HEK293 (cell line): ENCODE measurements at regions not wholly inside any gene's neighbourhood (a gene's known extent, or its start where the extent isn't known, plus 50 kb on each side); places are given as distances from the start of the nearest gene placed in this dataset.

Experiments
- SP2 ChIP-seq: fragments of 450-650 bp; formaldehyde crosslinking; IDR thresholded peaks from 2 replicates; pipeline ENCODE4 v1.5.1; 2016; ENCODE audit warnings: missing biosample characterization, missing genetic modification characterization
- ZNF239 ChIP-seq: fragments of 450-650 bp; formaldehyde crosslinking; IDR thresholded peaks from 2 replicates; pipeline ENCODE4 v1.5.1; 2016; ENCODE audit warnings: missing biosample characterization, missing genetic modification characterization
- ZNF274 ChIP-seq, 2 experiments: fragments of 200-500 bp in 1 of 2; fragments of 450-650 bp in 1 of 2; sonication (Bioruptor generic) in 1 of 2; formaldehyde crosslinking in 1 of 2; IDR thresholded peaks; 2 replicates each; pipeline versions ENCODE4 v1.5.1 to v1.6.1; 2014 to 2016; ENCODE audit warnings: borderline replicate concordance in 1 of 2, inconsistent platforms in 1 of 2, low read length in 1 of 2, missing biosample characterization in 1 of 2, missing genetic modification characterization in 1 of 2
- ZNF416 ChIP-seq: fragments of 450-650 bp; formaldehyde crosslinking; IDR thresholded peaks from 2 replicates; pipeline ENCODE4 v1.5.1; 2016; ENCODE audit warnings: missing biosample characterization, missing genetic modification characterization
- TF ChIP-seq, protein P1 (sequence below): fragments of 450-650 bp; formaldehyde crosslinking; IDR thresholded peaks from 2 replicates; pipeline ENCODE4 v1.5.1; 2016; ENCODE audit warnings: missing biosample characterization, missing genetic modification characterization

DNA sequence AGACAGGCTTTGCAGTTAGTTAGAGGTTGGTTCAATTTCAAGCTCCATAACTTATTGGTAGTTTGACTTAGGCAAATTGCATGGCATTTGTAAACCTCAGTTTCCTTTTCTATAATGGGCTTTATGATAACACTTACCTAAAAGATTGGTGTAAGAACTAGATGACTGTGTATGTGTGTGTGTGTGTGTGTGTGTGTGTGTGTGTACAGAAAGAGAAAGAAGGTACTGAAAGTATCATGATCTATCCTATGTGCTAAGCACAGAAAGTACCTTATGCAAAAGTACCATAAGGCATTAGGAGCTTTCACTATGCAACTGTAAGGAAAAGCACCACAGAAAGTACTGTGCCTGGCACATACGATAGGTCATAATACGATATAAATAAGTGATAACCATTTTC is 304.3 kb upstream of the KITLG start:
- TF ChIP-seq ZNF416 (tag by site-specific recombination), result no peak
- TF ChIP-seq, protein P1, sequence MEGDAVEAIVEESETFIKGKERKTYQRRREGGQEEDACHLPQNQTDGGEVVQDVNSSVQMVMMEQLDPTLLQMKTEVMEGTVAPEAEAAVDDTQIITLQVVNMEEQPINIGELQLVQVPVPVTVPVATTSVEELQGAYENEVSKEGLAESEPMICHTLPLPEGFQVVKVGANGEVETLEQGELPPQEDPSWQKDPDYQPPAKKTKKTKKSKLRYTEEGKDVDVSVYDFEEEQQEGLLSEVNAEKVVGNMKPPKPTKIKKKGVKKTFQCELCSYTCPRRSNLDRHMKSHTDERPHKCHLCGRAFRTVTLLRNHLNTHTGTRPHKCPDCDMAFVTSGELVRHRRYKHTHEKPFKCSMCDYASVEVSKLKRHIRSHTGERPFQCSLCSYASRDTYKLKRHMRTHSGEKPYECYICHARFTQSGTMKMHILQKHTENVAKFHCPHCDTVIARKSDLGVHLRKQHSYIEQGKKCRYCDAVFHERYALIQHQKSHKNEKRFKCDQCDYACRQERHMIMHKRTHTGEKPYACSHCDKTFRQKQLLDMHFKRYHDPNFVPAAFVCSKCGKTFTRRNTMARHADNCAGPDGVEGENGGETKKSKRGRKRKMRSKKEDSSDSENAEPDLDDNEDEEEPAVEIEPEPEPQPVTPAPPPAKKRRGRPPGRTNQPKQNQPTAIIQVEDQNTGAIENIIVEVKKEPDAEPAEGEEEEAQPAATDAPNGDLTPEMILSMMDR (tag by site-specific recombination), result no peak
- no peak for TF ChIP-seq SP2 (tag by site-specific recombination)
- TF ChIP-seq ZNF274 (IDR thresholded peaks at IDR 0.05; ENCODE audit: low read length), result no peak
- no peak for TF ChIP-seq ZNF274 (tag by site-specific recombination; IDR thresholded peaks at IDR 0.05; ENCODE audit: borderline replicate concordance)
- TF ChIP-seq ZNF239, result no peak
